GM19455 (cell line): ENCODE measurements at regions not wholly inside any gene's neighbourhood (a gene's known extent, or its start where the extent isn't known, plus 50 kb on each side); places are given as distances from the start of the nearest gene placed in this dataset.

Source experiments
- ATAC-seq: cut with Tn5 transposase; IDR thresholded peaks from one replicate; pipeline ENCODE4 v1.9.1; 2021; ENCODE audit not compliant: unreplicated experiment

GRCh38 chr10:111784436-111784835 is 399.1 kb downstream of the GPAM start:
- ATAC-seq, result no peak

GRCh38 chr10:111784946-111785465 is 398.6 kb downstream of the GPAM start:
- ATAC-seq, result no peak

- ATAC-seq, result no peak
Observed at GRCh38 chr10:111785921-111786320, 397.6 kb downstream of the GPAM start.

- ATAC-seq, result no peak
Observed at GRCh38 chr10:111789821-111790220, 393.7 kb downstream of the GPAM start.

GRCh38 chr10:111801841-111802240 is 381.7 kb downstream of the GPAM start:
- no peak for ATAC-seq

GRCh38 chr10:111804781-111805180 is 378.8 kb downstream of the GPAM start:
- ATAC-seq, result no peak

- ATAC-seq, result no peak
Observed at GRCh38 chr10:111811517-111811916, 372.0 kb downstream of the GPAM start.

GRCh38 chr10:111820471-111820870 is 363.1 kb downstream of the GPAM start:
- no peak for ATAC-seq

GRCh38 chr10:111821871-111822270 is 361.7 kb downstream of the GPAM start:
- ATAC-seq, result no peak

GRCh38 chr10:111822661-111823060 is 360.9 kb downstream of the GPAM start:
- ATAC-seq, result no peak

GRCh38 chr10:111824128-111824527 is 359.4 kb downstream of the GPAM start:
- no peak for ATAC-seq

- ATAC-seq, result no peak
Observed at GRCh38 chr10:111830359-111830758, 353.2 kb downstream of the GPAM start.

- no peak for ATAC-seq
Observed at GRCh38 chr10:111831058-111831457, 352.5 kb downstream of the GPAM start.

GRCh38 chr10:111833251-111833650 is 350.3 kb downstream of the GPAM start:
- ATAC-seq, result no peak

- no peak for ATAC-seq
Observed at GRCh38 chr10:111835574-111835973, 348.0 kb downstream of the GPAM start.

GRCh38 chr10:111836064-111836463 is 347.5 kb downstream of the GPAM start:
- no peak for ATAC-seq

- ATAC-seq, result no peak
Observed at GRCh38 chr10:111836571-111836970, 347.0 kb downstream of the GPAM start.

- no peak for ATAC-seq
Observed at GRCh38 chr10:111837086-111837485, 346.5 kb downstream of the GPAM start.

GRCh38 chr10:111837985-111838384 is 345.6 kb downstream of the GPAM start:
- no peak for ATAC-seq

- ATAC-seq, result no peak
Observed at GRCh38 chr10:111840546-111840945, 343.0 kb downstream of the GPAM start.

- no peak for ATAC-seq
Observed at GRCh38 chr10:111852801-111853200, 330.8 kb downstream of the GPAM start.

GRCh38 chr10:111856631-111857030 is 326.9 kb downstream of the GPAM start:
- ATAC-seq, result no peak

GRCh38 chr10:111865550-111865949 is 318.0 kb downstream of the GPAM start:
- no peak for ATAC-seq

GRCh38 chr10:111871458-111871857 is 312.1 kb downstream of the GPAM start:
- no peak for ATAC-seq
